HG03025 (cell line): ENCODE measurements at regions not wholly inside any gene's neighbourhood (a gene's known extent, or its start where the extent isn't known, plus 50 kb on each side); places are given as distances from the start of the nearest gene placed in this dataset.
"Not testable (repeated sequence)": the region's sequence is repeated elsewhere in the genome, so short reads cannot be mapped to it uniquely, and the experiment has no call there.

ENCODE experiments used
- ATAC-seq: cut with Tn5 transposase; IDR thresholded peaks from one replicate; pipeline ENCODE4 v1.9.1; 2021; ENCODE audit warnings: mild to moderate bottlenecking, moderate library complexity; ENCODE audit not compliant: unreplicated experiment, low FRiP score

- not testable (repeated sequence) for ATAC-seq
Observed at GRCh38 chr3:14272041-14272958, 93.7 kb downstream of the LSM3 start.

DNA sequence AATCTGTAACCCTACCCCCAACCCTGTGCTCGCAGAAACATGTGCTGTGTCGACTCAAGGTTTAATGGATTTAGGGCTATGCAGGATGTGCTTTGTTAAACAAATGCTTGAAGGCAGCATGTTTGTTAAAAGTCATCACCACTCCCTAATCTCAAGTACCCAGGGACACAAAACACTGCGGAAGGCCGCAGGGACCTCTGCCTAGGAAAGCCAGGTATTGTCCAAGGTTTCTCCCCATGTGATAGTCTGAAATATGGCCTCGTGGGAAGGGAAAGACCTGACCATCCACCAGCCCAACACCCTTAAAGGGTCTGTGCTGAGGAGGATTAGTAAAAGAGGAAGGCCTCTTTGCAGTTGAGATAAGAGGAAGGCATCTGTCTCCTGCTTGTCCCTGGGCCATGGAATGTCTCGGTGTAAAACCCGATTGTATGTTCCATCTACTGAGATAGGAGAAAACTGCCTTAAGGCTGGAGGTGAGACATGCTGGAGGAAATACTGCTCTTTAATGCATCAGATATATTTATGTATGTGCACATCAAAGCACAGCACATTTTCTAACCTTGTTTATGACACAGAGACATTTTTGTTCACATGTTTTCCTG lies 94.4 kb downstream of the LSM3 start:
- not testable (repeated sequence) for ATAC-seq

DNA sequence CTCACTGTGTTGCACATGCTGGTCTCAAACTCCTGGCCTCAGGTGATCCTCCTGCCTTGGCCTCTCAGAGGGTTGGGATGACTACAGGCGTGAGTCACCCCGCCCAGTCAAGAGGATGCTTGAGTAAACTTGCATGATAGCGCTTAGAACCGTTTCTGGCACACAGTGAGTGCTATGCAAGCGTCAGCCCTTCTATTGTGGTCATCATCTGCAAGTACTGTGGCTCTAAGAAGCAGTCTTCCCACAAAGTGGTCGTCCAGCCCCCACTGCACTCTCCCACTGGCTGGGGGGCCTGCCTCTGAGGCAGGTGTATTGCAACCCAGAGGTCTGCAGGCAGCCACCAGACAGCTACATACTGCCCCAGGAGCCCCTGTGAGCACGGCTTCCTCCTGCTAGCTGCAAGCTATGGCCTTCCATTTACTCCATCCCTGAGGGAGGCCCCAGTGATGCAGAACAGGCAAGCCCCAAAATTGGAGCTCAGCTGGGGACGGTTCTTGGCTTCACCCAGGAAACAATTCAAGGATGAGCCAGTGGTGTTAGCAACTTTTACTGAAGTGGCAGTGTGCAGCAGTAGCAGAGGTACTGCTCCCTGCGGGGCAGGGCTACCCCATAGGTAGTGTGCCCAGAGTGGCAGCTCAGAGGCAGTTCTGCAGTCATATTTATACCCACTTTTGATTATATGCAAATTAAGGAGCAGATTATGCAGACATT lies 95.4 kb downstream of the LSM3 start:
- ATAC-seq = no peak

- no peak for ATAC-seq
Observed at GRCh38 chr3:14274612-14274936, 96.0 kb downstream of the LSM3 start.

DNA sequence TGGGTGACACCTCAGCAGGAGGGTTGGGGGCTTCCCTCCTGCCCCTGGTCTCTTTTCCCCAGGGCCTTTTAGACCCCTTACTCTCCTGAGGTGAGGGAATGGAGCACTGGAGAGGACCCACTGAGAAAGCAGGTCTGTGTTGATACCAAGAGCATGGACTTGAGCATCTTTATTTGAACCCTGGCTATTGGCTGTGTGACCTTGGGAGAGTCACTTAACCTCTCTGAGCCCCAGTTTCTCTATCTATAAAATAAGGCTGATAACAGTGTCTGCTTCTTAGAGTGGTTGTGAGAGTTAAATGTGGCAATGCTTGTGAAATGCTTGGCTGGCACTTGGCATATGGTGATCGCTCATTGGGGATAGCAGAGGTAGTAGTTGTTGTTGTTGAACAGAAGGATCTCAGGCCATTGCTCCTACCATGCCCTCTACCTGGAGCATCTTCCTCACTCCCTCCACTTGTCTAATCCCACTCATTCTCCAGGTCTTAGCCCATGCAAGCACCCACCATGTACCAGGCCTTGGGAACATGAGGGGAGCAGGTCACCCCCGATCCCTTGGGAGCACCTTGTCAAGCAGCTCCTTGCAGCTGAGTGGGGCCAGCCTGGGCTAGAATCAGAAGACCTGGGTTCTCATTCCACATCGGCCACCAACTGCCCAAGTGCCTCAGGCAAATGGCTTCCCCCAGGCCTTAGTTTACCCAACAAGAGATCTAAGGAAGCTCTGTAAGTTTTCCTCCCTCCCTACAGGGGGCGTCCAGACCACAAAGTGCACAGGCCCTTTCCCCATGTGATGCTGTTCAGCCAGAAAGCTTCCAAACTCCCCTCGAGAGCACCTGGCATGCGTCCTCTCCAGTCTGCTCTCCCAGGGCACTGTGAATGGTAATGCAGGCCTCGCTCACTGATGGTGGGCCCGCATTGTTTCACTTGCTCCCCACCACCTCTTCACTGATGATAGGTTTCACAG lies 96.7 kb downstream of the LSM3 start:
- ATAC-seq = no peak

- no peak for ATAC-seq
Observed at GRCh38 chr3:14275962-14276909, 97.6 kb downstream of the LSM3 start.

DNA sequence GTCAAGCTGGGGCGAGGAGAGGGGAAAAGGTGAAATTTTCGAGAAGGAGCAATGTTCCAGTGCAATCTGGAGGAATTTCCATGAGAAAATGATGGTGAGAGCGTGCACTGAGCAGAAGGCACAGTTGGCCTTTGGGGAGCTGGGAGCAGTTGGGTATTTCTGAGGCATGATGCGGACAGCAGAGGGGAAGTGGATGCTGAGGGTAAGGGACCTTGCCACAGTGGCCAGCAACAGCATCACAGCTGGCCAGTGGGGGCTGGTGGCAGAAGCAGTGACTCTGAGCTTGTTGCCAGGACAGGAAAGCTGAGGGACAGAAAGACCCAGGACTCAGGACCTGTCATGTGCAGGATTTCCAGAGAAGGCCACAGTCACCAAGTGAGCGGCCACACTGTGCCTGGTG lies 98.9 kb downstream of the LSM3 start:
- no peak for ATAC-seq

GRCh38 chr3:14278265-14278798 lies 99.7 kb downstream of the LSM3 start:
- ATAC-seq = no peak

DNA sequence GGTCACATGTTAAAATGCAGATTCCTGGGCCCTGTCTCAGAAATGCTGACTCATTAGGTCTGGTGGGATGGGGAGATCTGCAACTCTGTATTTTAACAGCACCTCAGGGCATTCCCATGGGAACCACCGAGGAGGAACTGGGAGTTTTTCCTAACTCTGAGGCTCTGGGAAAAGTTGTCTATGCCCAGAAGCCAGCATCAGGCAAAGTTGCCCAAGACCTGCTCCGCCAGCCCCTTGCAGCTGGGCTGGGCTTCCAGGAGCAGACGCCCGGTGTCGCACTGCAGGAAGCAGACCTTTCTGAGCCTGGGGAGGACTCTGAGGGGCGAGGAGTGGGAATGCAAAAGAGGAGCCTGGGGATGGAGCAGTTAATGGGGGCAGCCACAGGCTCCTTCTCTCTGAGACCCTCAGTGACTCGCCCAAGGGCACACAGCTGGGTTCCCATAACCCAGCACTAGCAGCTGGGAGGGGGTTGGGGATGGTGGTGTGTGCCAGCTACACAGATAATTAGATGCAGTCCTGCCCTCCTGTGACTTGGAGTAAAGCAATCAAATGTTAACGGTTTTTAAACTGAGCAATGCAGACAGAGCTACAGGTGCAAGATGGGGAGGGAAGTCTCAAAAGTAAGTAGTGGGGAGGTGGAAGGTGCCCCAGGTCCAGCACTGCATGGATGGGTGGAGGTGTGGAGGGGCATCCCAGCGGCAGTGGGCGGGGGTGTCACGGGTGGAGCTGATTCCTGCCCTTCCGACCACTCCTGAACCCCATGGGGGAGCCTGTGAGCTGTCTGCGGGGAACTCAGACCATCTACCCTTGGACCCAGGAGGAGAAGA lies 100.4 kb downstream of the LSM3 start:
- no peak for ATAC-seq

DNA sequence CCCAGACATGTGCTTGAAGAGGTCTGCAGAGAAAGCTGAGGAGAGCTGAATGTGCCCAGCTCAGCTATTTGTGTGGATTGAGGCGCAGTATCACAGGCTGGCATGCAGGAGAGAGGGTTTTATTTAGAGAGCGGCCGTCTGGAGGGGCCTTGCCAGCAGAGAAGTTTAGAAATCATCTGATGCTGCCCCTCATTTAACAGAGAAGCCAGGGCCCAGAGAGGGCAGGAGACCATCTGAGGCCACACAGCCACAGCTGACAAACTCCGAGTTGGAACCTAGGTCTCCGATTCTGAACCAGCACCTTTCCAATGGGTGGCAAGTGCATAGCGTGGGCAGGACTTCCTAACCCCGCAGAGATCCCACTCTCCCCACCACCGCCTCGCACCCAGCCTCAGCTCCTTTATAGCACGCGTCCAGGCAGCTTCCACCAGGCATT lies 101.0 kb downstream of the LSM3 start:
- no peak for ATAC-seq

DNA sequence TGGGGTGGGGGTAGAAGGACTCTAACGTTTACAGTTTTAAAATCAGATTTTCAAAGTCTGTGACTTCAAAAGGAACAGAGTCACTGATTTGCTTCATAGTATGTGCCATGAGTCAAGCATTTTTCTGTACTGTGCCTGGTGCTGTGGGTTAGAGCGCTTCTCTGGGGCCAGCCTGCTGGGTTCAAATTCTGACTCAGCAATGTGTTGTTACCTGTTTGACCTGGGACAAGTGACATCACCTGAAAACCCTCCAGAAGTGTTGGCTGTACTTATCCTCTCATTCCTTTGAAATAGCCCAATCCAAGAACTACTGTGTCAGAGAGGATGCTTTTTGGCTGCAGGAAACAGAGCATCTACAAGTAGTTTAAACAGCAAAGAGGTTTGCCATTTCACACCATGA lies 101.7 kb downstream of the LSM3 start:
- no peak for ATAC-seq

DNA sequence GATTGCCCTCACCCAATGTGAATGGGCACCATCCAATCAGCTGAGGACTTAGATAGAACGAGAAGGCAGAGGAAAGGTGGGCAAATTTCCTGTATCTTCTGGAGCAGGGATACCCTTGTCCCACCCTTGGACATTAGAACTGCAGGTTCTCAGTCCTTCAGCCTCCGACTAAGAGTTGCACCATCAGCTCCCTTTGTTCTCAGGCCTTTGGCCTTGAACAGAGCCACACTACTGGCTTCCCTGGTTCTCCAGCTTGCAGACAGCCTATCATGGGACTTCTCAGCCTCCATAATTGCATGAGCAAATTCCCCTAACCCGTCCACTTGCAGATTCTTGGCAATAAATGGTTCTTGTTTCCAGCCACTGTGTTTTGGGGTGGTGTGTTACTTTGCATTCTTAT lies 102.4 kb downstream of the LSM3 start:
- ATAC-seq = no peak

DNA sequence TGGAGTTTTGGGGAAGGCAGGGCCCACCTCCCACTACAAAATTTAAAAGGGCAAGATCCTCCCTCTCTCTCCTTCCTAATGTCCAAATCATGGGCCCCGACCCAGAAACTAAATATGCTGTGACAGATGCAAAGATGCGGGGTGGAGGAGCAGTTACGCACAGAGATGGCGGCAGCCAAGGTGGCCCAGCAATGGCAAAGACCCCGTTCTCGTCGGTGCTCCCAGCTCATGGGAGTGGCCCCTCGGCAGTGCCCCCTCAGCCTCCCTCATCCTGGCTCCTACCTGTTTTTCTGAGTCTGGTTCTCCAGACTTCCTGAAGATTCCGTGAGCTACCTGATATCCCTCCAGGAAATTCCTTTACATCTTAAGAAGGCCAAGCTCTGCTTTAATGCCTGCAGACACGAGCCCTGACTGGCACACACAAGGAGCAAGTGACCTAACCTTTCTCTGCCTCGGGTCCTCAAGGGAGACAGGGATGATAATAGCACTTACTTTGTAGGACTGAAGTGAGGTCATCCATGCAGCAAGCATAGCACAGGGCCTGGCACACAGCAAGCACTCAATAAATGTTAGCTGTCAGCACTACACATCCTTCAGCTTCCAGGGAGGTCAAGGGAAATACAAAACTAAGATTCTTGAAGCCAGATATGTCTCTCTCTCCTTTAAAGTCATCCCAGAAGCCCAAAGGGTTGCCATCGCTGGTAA lies 103.5 kb downstream of the LSM3 start:
- ATAC-seq = no peak

GRCh38 chr3:14282706-14283075 lies 104.1 kb downstream of the LSM3 start:
- ATAC-seq = no peak

DNA sequence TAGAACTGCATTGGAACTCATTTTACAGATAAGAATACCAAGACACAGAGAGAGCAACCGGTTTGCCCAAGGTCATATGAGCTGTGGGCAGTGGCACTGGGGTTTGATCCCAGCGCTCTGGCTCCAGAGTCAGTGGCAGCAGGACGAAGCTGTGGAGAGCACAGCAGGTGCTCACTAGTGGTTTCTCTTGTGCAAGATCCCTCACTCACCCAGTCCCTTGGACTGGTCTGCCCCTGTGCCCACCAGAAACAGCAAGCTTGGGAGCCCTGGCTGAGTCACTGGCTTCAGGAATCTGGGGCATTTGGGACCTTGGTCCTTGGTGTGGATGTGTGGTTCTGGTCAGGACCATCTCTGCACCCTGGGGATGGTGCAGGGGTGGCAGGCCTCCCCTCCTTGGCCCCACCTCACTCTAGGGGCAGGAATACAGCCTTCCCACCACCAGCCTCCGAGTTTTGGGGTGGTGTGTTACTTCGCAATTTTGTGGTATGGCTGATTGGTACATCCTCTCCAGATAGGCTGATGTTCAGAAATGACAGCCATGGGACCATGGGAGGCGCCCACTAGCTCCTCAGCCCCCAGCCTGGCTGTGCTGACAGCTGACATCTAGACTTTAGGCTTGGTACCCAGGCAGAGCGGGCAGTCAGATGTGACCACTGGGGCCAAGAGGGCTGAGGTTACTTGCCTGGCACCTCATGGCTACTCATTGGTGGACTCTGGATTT lies 104.6 kb downstream of the LSM3 start:
- no peak for ATAC-seq

GRCh38 chr3:14283813-14284438 lies 105.3 kb downstream of the LSM3 start:
- no peak for ATAC-seq
